KMS-11 (cell line): ENCODE measurements at regions not wholly inside any gene's neighbourhood (a gene's known extent, or its start where the extent isn't known, plus 50 kb on each side); places are given as distances from the start of the nearest gene placed in this dataset.

Experiments used
- H2AFZ ChIP-seq: fragments of 200-600 bp; sonication (generic); 2 replicates; pipeline ENCODE4 v1.6.1; 2016; ENCODE audit warnings: antibody characterized with exemption, mixed run types, low read depth
- H3K27ac ChIP-seq: fragments of 200-600 bp; sonication (generic); 2 replicates; pipeline ENCODE4 v1.6.1; 2016; ENCODE audit warnings: mild to moderate bottlenecking, mixed run types
- H3K27me3 ChIP-seq: fragments of 200-600 bp; sonication (generic); 2 replicates; pipeline ENCODE4 v1.6.1; 2017; ENCODE audit warnings: mild to moderate bottlenecking, low read depth, mixed run types, moderate library complexity; ENCODE audit not compliant: insufficient read depth
- H3K36me3 ChIP-seq: fragments of 200-600 bp; sonication (generic); 2 replicates; pipeline ENCODE4 v1.6.1; 2017; ENCODE audit warnings: mild to moderate bottlenecking, mixed run types; ENCODE audit not compliant: insufficient read depth
- H3K4me1 ChIP-seq: fragments of 200-600 bp; sonication (generic); 2 replicates; pipeline ENCODE4 v1.6.1; 2016; ENCODE audit warnings: mild to moderate bottlenecking, low read depth, mixed run types; ENCODE audit not compliant: poor library complexity, severe bottlenecking
- H3K4me2 ChIP-seq: fragments of 200-600 bp; sonication (generic); 2 replicates; pipeline ENCODE4 v1.7.0; 2016; ENCODE audit warnings: mild to moderate bottlenecking, mixed run types
- H3K4me3 ChIP-seq: fragments of 200-600 bp; sonication (generic); IDR thresholded peaks from 2 replicates; pipeline ENCODE4 v1.6.1; 2017; ENCODE audit warnings: low read depth, low read length, mixed read lengths; ENCODE audit not compliant: insufficient read depth
- H3K79me2 ChIP-seq: fragments of 200-600 bp; sonication (generic); 2 replicates; pipeline ENCODE4 v1.6.1; 2016; ENCODE audit warnings: low read depth, mixed run types; ENCODE audit not compliant: insufficient read depth
- H3K9ac ChIP-seq: fragments of 200-600 bp; sonication (generic); 2 replicates; pipeline ENCODE4 v1.6.1; 2016; ENCODE audit warnings: mild to moderate bottlenecking, mixed run types
- H4K20me1 ChIP-seq: fragments of 200-600 bp; sonication (generic); 2 replicates; pipeline ENCODE4 v1.6.1; 2016; ENCODE audit warnings: mild to moderate bottlenecking, mixed run types; ENCODE audit not compliant: insufficient read depth
- CTCF ChIP-seq: fragments of 200-600 bp; sonication (generic); conservative IDR thresholded peaks from 2 replicates; pipeline ENCODE4 v1.6.1; 2017; ENCODE audit warnings: low read depth, mild to moderate bottlenecking, antibody characterized with exemption, low read length, moderate library complexity, mixed read lengths

- no peak overlapping the region for H3K9ac ChIP-seq
- TF ChIP-seq CTCF = no peak
- H2AFZ ChIP-seq = no peak overlapping the region
- H3K27ac ChIP-seq = no peak overlapping the region
- H4K20me1 ChIP-seq = no peaks in the 10 kb centered on the region
- H3K4me1 ChIP-seq = no peaks in the 10 kb centered on the region
- no peaks in the 10 kb centered on the region for H3K79me2 ChIP-seq
- no peak overlapping the region for H3K4me3 ChIP-seq
- no peaks in the 10 kb centered on the region for H3K27me3 ChIP-seq
- no peak overlapping the region for H3K4me2 ChIP-seq
- H3K36me3 ChIP-seq = no peaks in the 10 kb centered on the region
Measured at GRCh38 chr2:118177884-118178283, 89.6 kb downstream of the INSIG2 start.

GRCh38 chr2:118177318-118177717 is 89.0 kb downstream of the INSIG2 start:
- Histone ChIP-seq H3K4me1 (no peaks in the 10 kb centered on the region), H3K79me2 (no peaks in the 10 kb centered on the region), H3K9ac (no peak overlapping the region), H3K4me2 (no peak overlapping the region), H3K36me3 (no peaks in the 10 kb centered on the region), H3K27me3 (no peaks in the 10 kb centered on the region), H3K4me3 (no peak overlapping the region), H4K20me1 (no peaks in the 10 kb centered on the region), H3K27ac (no peak overlapping the region), H2AFZ (no peak overlapping the region)
- no peak for TF ChIP-seq CTCF

GRCh38 chr2:118176601-118177000 is 88.3 kb downstream of the INSIG2 start:
- H2AFZ ChIP-seq = no peak overlapping the region
- no peaks in the 10 kb centered on the region for H3K79me2 ChIP-seq
- no peak overlapping the region for H3K4me2 ChIP-seq
- H4K20me1 ChIP-seq = no peaks in the 10 kb centered on the region
- H3K27me3 ChIP-seq = no peaks in the 10 kb centered on the region
- H3K4me1 ChIP-seq = no peaks in the 10 kb centered on the region
- H3K9ac ChIP-seq = no peak overlapping the region
- H3K4me3 ChIP-seq = no peak overlapping the region
- H3K27ac ChIP-seq = no peak overlapping the region
- H3K36me3 ChIP-seq = no peaks in the 10 kb centered on the region
- no peak for TF ChIP-seq CTCF

- Histone ChIP-seq H3K9ac (no peak overlapping the region), H3K4me2 (no peak overlapping the region), H2AFZ (no peak overlapping the region), H4K20me1 (no peaks in the 10 kb centered on the region), H3K4me1 (no peaks in the 10 kb centered on the region), H3K79me2 (no peaks in the 10 kb centered on the region), H3K36me3 (no peaks in the 10 kb centered on the region), H3K27me3 (no peaks in the 10 kb centered on the region), H3K27ac (no peak overlapping the region), H3K4me3 (no peak overlapping the region)
- no peak for TF ChIP-seq CTCF
Measured at GRCh38 chr2:118171546-118171945, 83.3 kb downstream of the INSIG2 start.
